ENCODE measurements at regions not wholly inside any gene's neighbourhood (a gene's known extent, or its start where the extent isn't known, plus 50 kb on each side); places are given as distances from the start of the nearest gene placed in this dataset.

DNA sequence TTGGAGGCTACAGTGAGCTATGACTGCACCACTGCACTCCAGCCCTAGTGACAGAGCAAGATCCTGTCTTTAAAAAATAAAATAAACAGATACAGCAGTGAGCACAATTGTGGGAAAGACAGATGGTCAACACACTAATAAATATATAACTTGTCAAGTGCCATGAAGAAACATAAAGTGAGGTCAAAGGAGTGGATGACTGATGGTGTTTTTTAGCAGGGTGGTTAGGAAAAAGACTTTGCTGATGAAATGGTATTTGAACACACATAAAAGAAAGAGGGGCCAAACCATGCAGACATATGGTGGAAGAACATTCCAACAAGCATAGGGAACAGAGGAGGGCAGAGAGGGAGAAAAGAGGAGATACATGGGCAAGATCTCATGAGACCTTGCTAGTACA lies 392.7 kb upstream of the AUTS2 start:
- H3K4me2 ChIP-seq (ENCODE audit: low read length) = no peak overlapping the region
- no peak overlapping the region for H3K4me3 ChIP-seq (ENCODE audit: low read length)
- H3K9me3 ChIP-seq (ENCODE audit: control insufficient read depth, insufficient read depth, low read length) = peaks cover under 1% of the 10 kb centered on the region
- no peaks in the 10 kb centered on the region for H3K79me2 ChIP-seq (ENCODE audit: control insufficient read depth, low read length)
- no peaks in the 10 kb centered on the region for H3K36me3 ChIP-seq (ENCODE audit: control insufficient read depth, low read length)
- H3K27me3 ChIP-seq (ENCODE audit: control insufficient read depth, low read length) = peaks cover 9% of the 10 kb centered on the region
- no peak overlapping the region for H3K27ac ChIP-seq (ENCODE audit: low read depth, low read length)
- no peak for TF ChIP-seq EZH2phosphoT487 (IDR thresholded peaks at IDR 0.05; ENCODE audit: borderline replicate concordance, low read length)
- TF ChIP-seq, protein P1, sequence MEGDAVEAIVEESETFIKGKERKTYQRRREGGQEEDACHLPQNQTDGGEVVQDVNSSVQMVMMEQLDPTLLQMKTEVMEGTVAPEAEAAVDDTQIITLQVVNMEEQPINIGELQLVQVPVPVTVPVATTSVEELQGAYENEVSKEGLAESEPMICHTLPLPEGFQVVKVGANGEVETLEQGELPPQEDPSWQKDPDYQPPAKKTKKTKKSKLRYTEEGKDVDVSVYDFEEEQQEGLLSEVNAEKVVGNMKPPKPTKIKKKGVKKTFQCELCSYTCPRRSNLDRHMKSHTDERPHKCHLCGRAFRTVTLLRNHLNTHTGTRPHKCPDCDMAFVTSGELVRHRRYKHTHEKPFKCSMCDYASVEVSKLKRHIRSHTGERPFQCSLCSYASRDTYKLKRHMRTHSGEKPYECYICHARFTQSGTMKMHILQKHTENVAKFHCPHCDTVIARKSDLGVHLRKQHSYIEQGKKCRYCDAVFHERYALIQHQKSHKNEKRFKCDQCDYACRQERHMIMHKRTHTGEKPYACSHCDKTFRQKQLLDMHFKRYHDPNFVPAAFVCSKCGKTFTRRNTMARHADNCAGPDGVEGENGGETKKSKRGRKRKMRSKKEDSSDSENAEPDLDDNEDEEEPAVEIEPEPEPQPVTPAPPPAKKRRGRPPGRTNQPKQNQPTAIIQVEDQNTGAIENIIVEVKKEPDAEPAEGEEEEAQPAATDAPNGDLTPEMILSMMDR (IDR thresholded peaks at IDR 0.05; ENCODE audit: low read depth, low read length, poor library complexity, severe bottlenecking) = no peak
- H3K4me1 ChIP-seq (ENCODE audit: control insufficient read depth, low read length) = peaks cover 12% of the 10 kb centered on the region
- H4K20me1 ChIP-seq (ENCODE audit: control insufficient read depth, insufficient read depth, low read depth, low read length) = no peaks in the 10 kb centered on the region
- no peaks in the 10 kb centered on the region for H3K9me2 ChIP-seq (replicated peaks; ENCODE audit: control insufficient read depth, low read length)
- H3F3A ChIP-seq (ENCODE audit: control insufficient read depth, insufficient read depth) = 0 out of 2 replicates have a peak, but pooled peaks cover under 1% of the 10 kb centered on the region

GRCh38 chr7:69208276-69208675 lies 390.0 kb upstream of the AUTS2 start:
- Histone ChIP-seq H3F3A (ENCODE audit: control insufficient read depth, insufficient read depth) (no peaks in the 10 kb centered on the region), H3K27me3 (ENCODE audit: control insufficient read depth, low read length) (peaks cover 6% of the 10 kb centered on the region), H3K27ac (ENCODE audit: low read depth, low read length) (no peak overlapping the region), H3K4me3 (ENCODE audit: low read length) (no peak overlapping the region), H3K36me3 (ENCODE audit: control insufficient read depth, low read length) (no peaks in the 10 kb centered on the region), H3K79me2 (ENCODE audit: control insufficient read depth, low read length) (no peaks in the 10 kb centered on the region), H3K4me2 (ENCODE audit: low read length) (no peak overlapping the region), H3K9me2 (replicated peaks; ENCODE audit: control insufficient read depth, low read length) (no peaks in the 10 kb centered on the region), H3K4me1 (ENCODE audit: control insufficient read depth, low read length) (peaks cover 12% of the 10 kb centered on the region), H3K9me3 (ENCODE audit: control insufficient read depth, insufficient read depth, low read length) (no peaks in the 10 kb centered on the region), H4K20me1 (ENCODE audit: control insufficient read depth, insufficient read depth, low read depth, low read length) (0 out of 2 replicates have a peak, but pooled peaks cover 3% of the 10 kb centered on the region)
- TF ChIP-seq, protein P1 (IDR thresholded peaks at IDR 0.05; ENCODE audit: low read depth, low read length, poor library complexity, severe bottlenecking) = no peak
- TF ChIP-seq EZH2phosphoT487 (IDR thresholded peaks at IDR 0.05; ENCODE audit: borderline replicate concordance, low read length) = no peak

- no peak overlapping the region for H3K27ac ChIP-seq (ENCODE audit: low read depth, low read length)
Observed at GRCh38 chr7:69208848-69209247, 389.4 kb upstream of the AUTS2 start.

More at GRCh38 chr7:69208848-69209247, 389.4 kb upstream of the AUTS2 start:
- H3K9me2 ChIP-seq (replicated peaks; ENCODE audit: control insufficient read depth, low read length) = no peaks in the 10 kb centered on the region
- H3K9me3 ChIP-seq (ENCODE audit: control insufficient read depth, insufficient read depth, low read length) = no peaks in the 10 kb centered on the region
- no peak overlapping the region for H3K4me2 ChIP-seq (ENCODE audit: low read length)
- H3K27me3 ChIP-seq (ENCODE audit: control insufficient read depth, low read length) = peaks cover 6% of the 10 kb centered on the region
- H3K4me1 ChIP-seq (ENCODE audit: control insufficient read depth, low read length) = peaks cover 13% of the 10 kb centered on the region
- H3F3A ChIP-seq (ENCODE audit: control insufficient read depth, insufficient read depth) = no peaks in the 10 kb centered on the region
- no peaks in the 10 kb centered on the region for H3K79me2 ChIP-seq (ENCODE audit: control insufficient read depth, low read length)
- H3K4me3 ChIP-seq (ENCODE audit: low read length) = no peak overlapping the region
- no peak for TF ChIP-seq EZH2phosphoT487 (IDR thresholded peaks at IDR 0.05; ENCODE audit: borderline replicate concordance, low read length)
- TF ChIP-seq, protein P1 (IDR thresholded peaks at IDR 0.05; ENCODE audit: low read depth, low read length, poor library complexity, severe bottlenecking) = no peak
- H4K20me1 ChIP-seq (ENCODE audit: control insufficient read depth, insufficient read depth, low read depth, low read length) = 0 out of 2 replicates have a peak, but pooled peaks cover 3% of the 10 kb centered on the region
- H3K36me3 ChIP-seq (ENCODE audit: control insufficient read depth, low read length) = no peaks in the 10 kb centered on the region

Data from DOHH2 (cell line).